SJCRH30 (cell line): ENCODE measurements at regions not wholly inside any gene's neighbourhood (a gene's known extent, or its start where the extent isn't known, plus 50 kb on each side); places are given as distances from the start of the nearest gene placed in this dataset.

Experiments
- DNase-seq, 2 experiments: peaks; one replicate each; pipeline ENCODE4 v3.0.0-alpha.2; 2015 to 2020
- H3K27ac ChIP-seq: fragments of 250-450 bp; sonication (Bioruptor Pico); 2 replicates; pipeline ENCODE4 v1.5.1; 2020; ENCODE audit warnings: mild to moderate bottlenecking, moderate library complexity
- H3K27me3 ChIP-seq: fragments of 250-450 bp; sonication (Bioruptor Pico); 2 replicates; pipeline ENCODE4 v1.5.1; 2020; ENCODE audit warnings: mild to moderate bottlenecking, moderate library complexity
- H3K36me3 ChIP-seq: fragments of 250-450 bp; sonication (Bioruptor Pico); 2 replicates; pipeline ENCODE4 v1.5.1; 2020; ENCODE audit warnings: mild to moderate bottlenecking, moderate library complexity
- H3K4me1 ChIP-seq: fragments of 250-450 bp; sonication (Bioruptor Pico); 2 replicates; pipeline ENCODE4 v1.5.1; 2020; ENCODE audit warnings: mild to moderate bottlenecking, moderate library complexity
- H3K4me3 ChIP-seq: fragments of 250-450 bp; sonication (Bioruptor Pico); 2 replicates; pipeline ENCODE4 v1.5.1; 2020; ENCODE audit warnings: mild to moderate bottlenecking, moderate library complexity
- H3K9me3 ChIP-seq: fragments of 250-450 bp; sonication (Bioruptor Pico); replicated peaks from 2 replicates; pipeline ENCODE4 v1.5.1; 2020; ENCODE audit warnings: mild to moderate bottlenecking, moderate library complexity

DNA sequence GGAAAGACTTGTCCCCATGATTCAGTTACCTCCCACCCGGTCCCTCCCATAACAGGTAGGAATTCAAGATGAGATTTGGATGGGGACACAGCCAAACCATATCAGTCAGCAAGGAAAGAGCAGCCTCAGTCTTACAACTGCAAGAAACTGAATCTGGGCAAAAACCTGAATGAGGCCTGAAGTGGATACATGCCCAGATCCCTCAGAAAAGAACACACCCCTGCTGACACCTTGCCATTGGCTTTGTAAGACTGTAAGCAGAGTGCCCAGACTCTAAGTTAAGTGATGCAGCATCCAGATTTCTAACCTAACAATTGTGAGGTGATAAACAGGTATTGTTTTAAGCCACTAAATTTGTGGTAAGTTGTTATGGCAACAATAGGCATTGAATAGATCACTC is 670.8 kb downstream of the SORCS1 start:
- H3K36me3 ChIP-seq: no peaks in the 10 kb centered on the region

DNA sequence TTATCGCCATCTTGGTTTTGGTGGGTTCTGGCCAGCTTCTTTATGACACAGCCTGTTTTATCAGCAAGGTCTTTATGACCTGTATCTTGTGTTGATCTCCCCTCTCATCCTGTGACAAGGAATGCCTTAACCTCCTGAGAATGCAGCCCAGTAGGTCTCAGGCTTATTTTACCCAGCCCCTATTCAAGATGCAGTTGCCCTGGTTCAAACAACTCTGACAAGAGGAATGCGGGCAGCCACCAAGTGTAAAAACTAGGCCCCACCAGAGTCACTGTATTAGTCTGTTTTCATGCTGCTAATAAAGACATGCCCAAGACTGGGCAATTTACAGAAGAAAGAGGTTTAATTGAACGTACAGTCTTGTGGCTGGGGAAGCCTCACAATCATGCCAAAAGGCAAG is 671.3 kb downstream of the SORCS1 start:
- Histone ChIP-seq H3K27ac (no peak overlapping the region), H3K36me3 (no peaks in the 10 kb centered on the region), H3K4me3 (no peak overlapping the region), H3K4me1 (no peaks in the 10 kb centered on the region), H3K27me3 (0 out of 2 replicates have a peak, but pooled peaks cover under 1% of the 10 kb centered on the region), H3K9me3 (no peaks in the 10 kb centered on the region)
- no peak for DNase-seq

More for the DNA sequence above, 670.8 kb downstream of the SORCS1 start:
- Histone ChIP-seq H3K27me3 (0 out of 2 replicates have a peak, but pooled peaks cover 4% of the 10 kb centered on the region), H3K9me3 (no peaks in the 10 kb centered on the region), H3K27ac (no peak overlapping the region), H3K4me3 (no peak overlapping the region), H3K4me1 (no peaks in the 10 kb centered on the region)
- DNase-seq: no peak

DNA sequence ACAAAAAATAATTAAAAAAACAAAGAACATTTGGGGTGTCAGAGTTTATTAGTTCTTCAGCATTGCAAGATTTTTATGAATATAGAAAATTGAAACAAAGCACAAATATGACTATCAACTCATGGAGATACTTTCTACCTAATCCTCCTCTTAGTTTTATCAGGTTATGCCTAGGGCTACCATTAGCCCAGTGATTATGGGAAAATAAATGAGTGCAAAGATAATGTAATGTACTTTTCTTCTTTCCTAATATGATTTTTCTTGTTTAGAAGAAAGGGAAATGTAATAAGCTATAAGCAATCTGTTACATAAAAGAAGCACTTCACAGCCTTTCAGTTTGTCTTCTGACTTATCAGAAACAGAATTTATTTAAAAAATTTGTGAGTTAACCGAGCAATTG is 676.8 kb downstream of the SORCS1 start:
- DNase-seq: no peak
- Histone ChIP-seq H3K4me3 (no peak overlapping the region), H3K4me1 (no peaks in the 10 kb centered on the region), H3K27ac (no peak overlapping the region), H3K9me3 (no peaks in the 10 kb centered on the region), H3K36me3 (no peaks in the 10 kb centered on the region), H3K27me3 (no peaks in the 10 kb centered on the region)

DNA sequence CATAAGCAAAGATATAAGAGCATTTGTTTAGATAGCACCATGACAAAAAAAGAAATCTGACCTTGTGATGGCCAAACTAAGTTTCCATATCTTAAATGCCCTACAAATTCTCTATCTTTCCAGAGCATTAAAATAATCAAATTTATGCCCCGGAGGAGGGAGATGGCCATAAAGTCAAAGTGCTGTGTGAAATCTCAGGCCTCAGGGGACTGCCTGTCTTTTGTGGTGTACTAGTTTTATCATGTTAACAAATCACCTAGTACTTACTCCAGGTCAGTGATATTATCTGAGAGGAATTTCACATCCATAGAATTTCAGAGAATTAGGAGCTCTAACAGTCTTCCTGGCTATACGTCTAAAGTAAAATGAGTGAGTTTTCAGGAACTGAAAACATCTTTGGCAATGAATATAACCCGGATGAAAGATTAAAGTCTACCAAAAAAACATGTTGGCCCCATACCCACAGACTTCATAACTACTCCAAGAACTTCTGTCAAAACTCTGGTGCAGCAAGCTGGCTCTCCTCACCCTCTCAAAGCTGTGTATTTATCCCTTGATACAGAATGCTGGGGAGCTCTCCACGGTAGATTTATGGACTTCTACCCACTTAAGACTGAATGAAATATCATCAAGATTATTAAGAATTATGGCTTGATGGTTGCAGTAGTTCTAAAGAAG is 682.8 kb downstream of the SORCS1 start:
- no peak overlapping the region for H3K4me3 ChIP-seq
- H3K27me3 ChIP-seq: no peaks in the 10 kb centered on the region
- H3K27ac ChIP-seq: no peak overlapping the region
- no peaks in the 10 kb centered on the region for H3K9me3 ChIP-seq
- no peaks in the 10 kb centered on the region for H3K4me1 ChIP-seq
- no peak for DNase-seq
- no peaks in the 10 kb centered on the region for H3K36me3 ChIP-seq

DNA sequence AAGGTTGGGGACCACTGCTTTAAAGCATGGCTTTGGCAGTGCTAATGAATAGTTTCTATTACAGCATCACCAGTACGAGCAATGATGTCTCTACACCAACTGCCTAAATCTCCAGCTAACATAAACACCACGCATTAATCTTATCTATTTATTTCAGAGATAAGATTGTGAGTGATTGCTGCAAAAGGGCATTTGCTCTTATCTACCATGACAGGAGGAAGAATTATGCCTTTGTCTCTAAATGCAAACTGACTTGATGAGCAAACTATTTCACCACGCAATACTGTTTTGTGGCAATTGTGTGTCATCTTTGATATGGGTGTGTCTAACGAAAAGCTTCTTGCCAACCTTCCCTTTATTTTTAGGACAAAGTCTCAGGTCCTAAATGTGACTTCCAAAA is 684.9 kb downstream of the SORCS1 start:
- Histone ChIP-seq H3K36me3 (no peaks in the 10 kb centered on the region), H3K4me3 (no peak overlapping the region), H3K4me1 (no peaks in the 10 kb centered on the region), H3K9me3 (no peaks in the 10 kb centered on the region), H3K27me3 (no peaks in the 10 kb centered on the region), H3K27ac (no peak overlapping the region)
- DNase-seq: no peak

GRCh38 chr10:106474876-106475275 is 689.6 kb downstream of the SORCS1 start:
- H3K27me3 ChIP-seq: no peaks in the 10 kb centered on the region
- no peaks in the 10 kb centered on the region for H3K4me1 ChIP-seq
- no peak overlapping the region for H3K27ac ChIP-seq
- H3K36me3 ChIP-seq: no peaks in the 10 kb centered on the region
- no peaks in the 10 kb centered on the region; the same call in 1 of the 2 replicates for H3K9me3 ChIP-seq
- DNase-seq: no peak
- H3K4me3 ChIP-seq: no peak overlapping the region

- no peak overlapping the region for H3K4me3 ChIP-seq
These were observed 691.3 kb downstream of the SORCS1 start for GRCh38 chr10:106473129-106473685.

GRCh38 chr10:106467506-106467905 is 697.0 kb downstream of the SORCS1 start:
- no peak for DNase-seq
- no peak overlapping the region for H3K4me3 ChIP-seq

More at GRCh38 chr10:106473129-106473685, 691.3 kb downstream of the SORCS1 start:
- no peaks in the 10 kb centered on the region for H3K4me1 ChIP-seq
- H3K9me3 ChIP-seq: no peaks in the 10 kb centered on the region; the same call in 1 of the 2 replicates
- H3K36me3 ChIP-seq: no peaks in the 10 kb centered on the region
- no peak for DNase-seq
- no peak overlapping the region for H3K27ac ChIP-seq
- H3K27me3 ChIP-seq: no peaks in the 10 kb centered on the region

GRCh38 chr10:106457522-106457921 is 707.0 kb downstream of the SORCS1 start:
- no peaks in the 10 kb centered on the region for H3K9me3 ChIP-seq
- no peak overlapping the region for H3K27ac ChIP-seq
- H3K36me3 ChIP-seq: no peaks in the 10 kb centered on the region
- DNase-seq: no peak
- H3K27me3 ChIP-seq: no peaks in the 10 kb centered on the region
- no peak overlapping the region for H3K4me3 ChIP-seq
- H3K4me1 ChIP-seq: no peaks in the 10 kb centered on the region

More at GRCh38 chr10:106467506-106467905, 697.0 kb downstream of the SORCS1 start:
- no peaks in the 10 kb centered on the region for H3K36me3 ChIP-seq
- H3K4me1 ChIP-seq: no peaks in the 10 kb centered on the region
- no peak overlapping the region for H3K27ac ChIP-seq
- no peaks in the 10 kb centered on the region; the same call in 1 of the 2 replicates for H3K9me3 ChIP-seq
- H3K27me3 ChIP-seq: no peaks in the 10 kb centered on the region

GRCh38 chr10:106454233-106454632 is 710.3 kb downstream of the SORCS1 start:
- H3K36me3 ChIP-seq: no peaks in the 10 kb centered on the region
- DNase-seq: no peak

DNA sequence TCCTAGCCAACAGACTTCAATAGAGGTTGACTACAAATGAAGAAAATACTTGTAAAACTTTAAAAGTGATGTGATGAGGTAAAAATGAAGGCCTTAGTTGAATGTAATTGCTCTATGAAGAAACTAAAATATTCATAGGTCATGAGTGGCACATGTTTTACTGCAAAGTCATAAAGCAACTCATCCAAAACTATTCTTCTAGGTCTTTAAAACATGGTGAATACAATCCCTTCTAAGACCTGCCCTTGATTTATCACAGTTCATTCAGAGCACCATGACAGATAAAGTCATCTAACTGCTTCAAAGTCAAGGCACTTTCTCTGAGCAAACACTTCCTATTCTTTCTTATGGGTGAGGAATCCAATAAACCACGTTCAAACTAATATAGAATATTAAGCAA is 713.5 kb downstream of the SORCS1 start:
- H3K36me3 ChIP-seq: no peaks in the 10 kb centered on the region
- H3K27ac ChIP-seq: no peak overlapping the region
- no peak overlapping the region for H3K4me3 ChIP-seq
- H3K9me3 ChIP-seq: no peaks in the 10 kb centered on the region
- no peaks in the 10 kb centered on the region for H3K4me1 ChIP-seq
- DNase-seq: no peak
- H3K27me3 ChIP-seq: no peaks in the 10 kb centered on the region

More at GRCh38 chr10:106454233-106454632, 710.3 kb downstream of the SORCS1 start:
- no peaks in the 10 kb centered on the region for H3K9me3 ChIP-seq
- no peak overlapping the region for H3K27ac ChIP-seq
- H3K4me3 ChIP-seq: no peak overlapping the region
- no peaks in the 10 kb centered on the region for H3K4me1 ChIP-seq
- H3K27me3 ChIP-seq: no peaks in the 10 kb centered on the region

DNA sequence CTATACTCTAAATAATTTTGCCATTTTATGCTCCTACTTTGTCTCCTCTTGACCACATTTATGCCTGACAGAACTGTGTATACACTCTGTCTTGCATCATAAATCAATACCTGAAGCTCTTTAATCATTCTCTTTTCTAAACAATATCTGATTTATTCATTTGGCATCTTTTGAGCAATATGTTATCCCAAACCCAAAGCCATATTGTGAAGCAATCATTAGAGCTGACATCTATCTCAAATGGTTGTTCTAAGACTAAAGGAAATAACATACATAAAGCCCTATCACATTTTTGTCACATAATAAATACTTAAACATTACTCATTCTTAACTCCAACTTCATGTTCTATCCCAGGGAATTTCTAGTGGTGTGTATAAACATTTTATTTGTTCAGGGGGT is 717.6 kb downstream of the SORCS1 start:
- no peaks in the 10 kb centered on the region for H3K9me3 ChIP-seq
- no peaks in the 10 kb centered on the region for H3K4me1 ChIP-seq
- no peak overlapping the region for H3K27ac ChIP-seq
- no peak for DNase-seq
- no peaks in the 10 kb centered on the region for H3K27me3 ChIP-seq
- no peaks in the 10 kb centered on the region for H3K36me3 ChIP-seq
- H3K4me3 ChIP-seq: no peak overlapping the region

- H3K27me3 ChIP-seq: no peaks in the 10 kb centered on the region
- no peaks in the 10 kb centered on the region for H3K36me3 ChIP-seq
- no peak overlapping the region for H3K4me3 ChIP-seq
- no peak for DNase-seq
- no peak overlapping the region for H3K27ac ChIP-seq
- H3K4me1 ChIP-seq: no peaks in the 10 kb centered on the region
- no peaks in the 10 kb centered on the region for H3K9me3 ChIP-seq
These were observed 722.3 kb downstream of the SORCS1 start for GRCh38 chr10:106442223-106442622.

GRCh38 chr10:106440767-106441166 is 723.7 kb downstream of the SORCS1 start:
- Histone ChIP-seq H3K4me1 (no peaks in the 10 kb centered on the region), H3K36me3 (no peaks in the 10 kb centered on the region), H3K27ac (no peak overlapping the region), H3K4me3 (no peak overlapping the region), H3K9me3 (no peaks in the 10 kb centered on the region), H3K27me3 (no peaks in the 10 kb centered on the region)
- no peak for DNase-seq

DNA sequence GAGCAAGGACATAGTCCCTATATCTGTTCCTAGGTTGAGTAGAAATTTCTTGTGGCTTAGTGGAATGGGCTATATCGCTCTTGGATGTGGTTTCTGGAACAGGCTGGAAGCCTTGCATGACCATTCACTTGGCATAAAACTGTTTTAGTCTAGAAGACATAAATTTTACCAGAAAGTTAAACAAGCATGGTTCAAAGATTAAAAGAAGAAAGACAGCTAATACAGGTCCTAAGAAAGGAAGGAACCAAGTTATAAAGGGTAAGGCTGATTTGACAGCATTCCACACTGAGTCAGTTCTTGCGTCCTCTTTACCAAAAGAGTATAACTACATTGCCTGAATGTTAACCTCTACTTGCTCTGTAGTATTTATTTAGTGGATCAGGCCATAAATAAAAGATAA is 724.2 kb downstream of the SORCS1 start:
- no peaks in the 10 kb centered on the region for H3K4me1 ChIP-seq
- no peaks in the 10 kb centered on the region for H3K27me3 ChIP-seq
- no peak overlapping the region for H3K4me3 ChIP-seq
- no peak for DNase-seq
- H3K9me3 ChIP-seq: no peaks in the 10 kb centered on the region
- H3K27ac ChIP-seq: no peak overlapping the region
- H3K36me3 ChIP-seq: no peaks in the 10 kb centered on the region

- Histone ChIP-seq H3K9me3 (no peaks in the 10 kb centered on the region), H3K36me3 (no peaks in the 10 kb centered on the region), H3K27ac (no peak overlapping the region), H3K27me3 (no peaks in the 10 kb centered on the region), H3K4me3 (no peak overlapping the region), H3K4me1 (no peaks in the 10 kb centered on the region)
- no peak for DNase-seq
These were observed 725.1 kb downstream of the SORCS1 start for GRCh38 chr10:106439366-106439765.
